Neural progenitor cell (in vitro differentiated cells): ENCODE measurements at regions not wholly inside any gene's neighbourhood (a gene's known extent, or its start where the extent isn't known, plus 50 kb on each side); places are given as distances from the start of the nearest gene placed in this dataset.

ENCODE experiments used
- DNase-seq: peaks from one replicate; pipeline ENCODE4 v3.0.0-alpha.2; 2016; ENCODE audit warnings: low spot score
- H2AFZ ChIP-seq: fragments of 200-600 bp; sonication (generic); replicated peaks from 2 replicates; pipeline ENCODE4 v1.6.1; 2016; ENCODE audit warnings: antibody characterized with exemption
- H3F3A ChIP-seq: fragments of 200-600 bp; sonication (generic); 2 replicates; pipeline ENCODE4 v1.6.1; 2016; ENCODE audit warnings: antibody characterized with exemption, low read depth
- H3K27ac ChIP-seq: fragments of 200-600 bp; sonication (generic); 2 replicates; pipeline ENCODE4 v1.5.1; 2016; ENCODE audit warnings: mild to moderate bottlenecking
- H3K27me3 ChIP-seq: fragments of 200-600 bp; sonication (generic); 2 replicates; pipeline ENCODE4 v1.6.1; 2016; ENCODE audit warnings: mild to moderate bottlenecking, moderate library complexity
- H3K36me3 ChIP-seq: fragments of 200-600 bp; sonication (generic); 2 replicates; pipeline ENCODE4 v1.5.1; 2016
- H3K4me1 ChIP-seq: fragments of 200-600 bp; sonication (generic); 2 replicates; pipeline ENCODE4 v1.6.1; 2016; ENCODE audit warnings: mixed run types
- H3K4me2 ChIP-seq: fragments of 200-600 bp; sonication (generic); 2 replicates; pipeline ENCODE4 v1.6.1; 2016
- H3K4me3 ChIP-seq: fragments of 200-600 bp; sonication (generic); 2 replicates; pipeline ENCODE4 v1.5.1; 2016
- H3K79me2 ChIP-seq: fragments of 200-600 bp; sonication (generic); 2 replicates; pipeline ENCODE4 v1.6.1; 2016; ENCODE audit warnings: low read depth
- H3K9ac ChIP-seq: fragments of 200-600 bp; sonication (generic); 2 replicates; pipeline ENCODE4 v1.6.1; 2016
- H3K9me3 ChIP-seq: fragments of 200-600 bp; sonication (generic); 2 replicates; pipeline ENCODE4 v1.5.1; 2016; ENCODE audit warnings: low read depth
- H4K20me1 ChIP-seq: fragments of 200-600 bp; sonication (generic); 2 replicates; pipeline ENCODE4 v1.6.1; 2016; ENCODE audit warnings: low read depth
- H3K27ac Mint-ChIP-seq: 3 replicates; pipeline ENCODE4 v1.8.0; 2021; ENCODE audit warnings: mixed read lengths
- H3K27me3 Mint-ChIP-seq: 2 replicates; pipeline ENCODE4 v1.8.0; 2022; ENCODE audit warnings: low read depth, mild to moderate bottlenecking, inconsistent platforms, moderate library complexity, mixed read lengths; ENCODE audit not compliant: insufficient read depth
- H3K36me3 Mint-ChIP-seq: 3 replicates; pipeline ENCODE4 v1.8.0; 2021; ENCODE audit warnings: mixed read lengths
- H3K4me1 Mint-ChIP-seq: 3 replicates; pipeline ENCODE4 v1.8.0; 2021; ENCODE audit warnings: mixed read lengths
- H3K4me3 Mint-ChIP-seq: 3 replicates; pipeline ENCODE4 v1.8.0; 2021; ENCODE audit warnings: mild to moderate bottlenecking, moderate library complexity, mixed read lengths
- H3K9me3 Mint-ChIP-seq: 3 replicates; pipeline ENCODE4 v1.8.0; 2020; ENCODE audit warnings: mixed read lengths
- EZH2 ChIP-seq: fragments of 200-600 bp; sonication (generic); IDR thresholded peaks from 2 replicates; pipeline ENCODE4 v1.6.1; 2017; ENCODE audit warnings: antibody characterized with exemption, mild to moderate bottlenecking, moderate library complexity
- EZH2phosphoT487 ChIP-seq: fragments of 200-600 bp; sonication (generic); IDR thresholded peaks from 2 replicates; pipeline ENCODE4 v1.6.1; 2017; ENCODE audit warnings: antibody characterized with exemption
- TF ChIP-seq, protein P1 (sequence below): fragments of 200-600 bp; sonication (generic); IDR thresholded peaks from 2 replicates; pipeline ENCODE4 v1.5.1; 2017; ENCODE audit warnings: antibody characterized with exemption, mild to moderate bottlenecking

DNA sequence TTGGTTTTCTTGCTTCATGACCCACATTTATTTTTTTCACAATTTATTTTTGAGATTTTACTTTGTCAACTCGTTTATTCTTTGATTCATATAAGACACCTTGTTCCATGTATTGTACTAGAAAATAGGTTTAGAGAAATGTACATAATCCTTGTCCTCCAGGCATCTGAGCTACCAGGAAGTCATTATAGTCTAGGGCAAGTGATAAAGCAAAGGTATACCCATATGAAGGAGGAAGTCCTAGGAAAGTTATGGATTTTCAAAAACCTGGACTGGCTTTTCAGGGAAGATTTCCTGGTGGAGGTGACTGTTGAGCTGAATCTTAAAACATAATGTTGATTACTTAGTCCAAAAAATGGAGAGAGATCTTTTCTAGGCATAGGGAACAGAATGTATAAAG lies 98.8 kb upstream of the SHISA6 start:
- Histone ChIP-seq H3K79me2 (no peaks in the 10 kb centered on the region), H4K20me1 (no peaks in the 10 kb centered on the region), H3K36me3 (no peaks in the 10 kb centered on the region), H3K27me3 (no peaks in the 10 kb centered on the region), H3K9me3 (no peaks in the 10 kb centered on the region), H3F3A (no peaks in the 10 kb centered on the region), H3K9ac (no peak overlapping the region), H3K4me3 (no peak overlapping the region), H3K27ac (no peak overlapping the region), H2AFZ (no peak overlapping the region), H3K4me1 (no peaks in the 10 kb centered on the region), H3K4me2 (no peak overlapping the region)
- Mint-ChIP-seq H3K4me3 (no peak overlapping the region), H3K27ac (no peak overlapping the region), H3K4me1 (no peaks in the 10 kb centered on the region), H3K27me3 (peaks cover 3% of the 10 kb centered on the region), H3K36me3 (no peaks in the 10 kb centered on the region), H3K9me3 (no peaks in the 10 kb centered on the region)
- TF ChIP-seq EZH2phosphoT487 (no peak), EZH2 (no peak)
- TF ChIP-seq, protein P1, sequence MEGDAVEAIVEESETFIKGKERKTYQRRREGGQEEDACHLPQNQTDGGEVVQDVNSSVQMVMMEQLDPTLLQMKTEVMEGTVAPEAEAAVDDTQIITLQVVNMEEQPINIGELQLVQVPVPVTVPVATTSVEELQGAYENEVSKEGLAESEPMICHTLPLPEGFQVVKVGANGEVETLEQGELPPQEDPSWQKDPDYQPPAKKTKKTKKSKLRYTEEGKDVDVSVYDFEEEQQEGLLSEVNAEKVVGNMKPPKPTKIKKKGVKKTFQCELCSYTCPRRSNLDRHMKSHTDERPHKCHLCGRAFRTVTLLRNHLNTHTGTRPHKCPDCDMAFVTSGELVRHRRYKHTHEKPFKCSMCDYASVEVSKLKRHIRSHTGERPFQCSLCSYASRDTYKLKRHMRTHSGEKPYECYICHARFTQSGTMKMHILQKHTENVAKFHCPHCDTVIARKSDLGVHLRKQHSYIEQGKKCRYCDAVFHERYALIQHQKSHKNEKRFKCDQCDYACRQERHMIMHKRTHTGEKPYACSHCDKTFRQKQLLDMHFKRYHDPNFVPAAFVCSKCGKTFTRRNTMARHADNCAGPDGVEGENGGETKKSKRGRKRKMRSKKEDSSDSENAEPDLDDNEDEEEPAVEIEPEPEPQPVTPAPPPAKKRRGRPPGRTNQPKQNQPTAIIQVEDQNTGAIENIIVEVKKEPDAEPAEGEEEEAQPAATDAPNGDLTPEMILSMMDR = no peak
- DNase-seq = no peak

DNA sequence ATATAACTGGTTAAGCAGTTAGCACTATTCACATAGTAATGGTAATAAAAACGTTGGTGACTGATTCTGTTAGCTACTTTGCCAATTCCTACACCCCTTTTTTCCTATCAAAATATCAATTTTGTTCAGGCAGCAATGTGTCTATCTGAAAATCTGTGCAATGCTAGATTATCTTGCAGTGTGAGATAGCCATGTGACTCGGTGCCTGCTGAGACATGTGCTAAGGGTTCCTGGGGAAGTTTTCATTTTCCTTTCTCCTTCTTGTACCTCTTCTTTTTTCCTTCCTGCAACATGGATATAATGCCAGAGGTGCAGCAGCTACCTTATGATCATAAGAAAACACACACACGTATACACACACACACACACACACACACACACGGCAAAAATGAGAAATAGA lies 100.5 kb upstream of the SHISA6 start:
- Histone ChIP-seq H3K27ac (no peak overlapping the region), H3K4me3 (no peak overlapping the region), H3K36me3 (no peaks in the 10 kb centered on the region), H2AFZ (no peak overlapping the region), H3F3A (no peaks in the 10 kb centered on the region), H3K79me2 (no peaks in the 10 kb centered on the region), H3K4me2 (no peak overlapping the region), H3K4me1 (no peaks in the 10 kb centered on the region), H3K9ac (no peak overlapping the region), H4K20me1 (no peaks in the 10 kb centered on the region), H3K9me3 (no peaks in the 10 kb centered on the region), H3K27me3 (no peaks in the 10 kb centered on the region)
- peaks cover 3% of the 10 kb centered on the region for H3K27me3 Mint-ChIP-seq
- no peak overlapping the region for H3K4me3 Mint-ChIP-seq
- no peaks in the 10 kb centered on the region for H3K9me3 Mint-ChIP-seq
- TF ChIP-seq EZH2phosphoT487 (no peak), EZH2 (no peak)
- TF ChIP-seq, protein P1 = no peak
- H3K27ac Mint-ChIP-seq = no peak overlapping the region
- DNase-seq = no peak
- no peaks in the 10 kb centered on the region for H3K36me3 Mint-ChIP-seq
- no peaks in the 10 kb centered on the region for H3K4me1 Mint-ChIP-seq

DNA sequence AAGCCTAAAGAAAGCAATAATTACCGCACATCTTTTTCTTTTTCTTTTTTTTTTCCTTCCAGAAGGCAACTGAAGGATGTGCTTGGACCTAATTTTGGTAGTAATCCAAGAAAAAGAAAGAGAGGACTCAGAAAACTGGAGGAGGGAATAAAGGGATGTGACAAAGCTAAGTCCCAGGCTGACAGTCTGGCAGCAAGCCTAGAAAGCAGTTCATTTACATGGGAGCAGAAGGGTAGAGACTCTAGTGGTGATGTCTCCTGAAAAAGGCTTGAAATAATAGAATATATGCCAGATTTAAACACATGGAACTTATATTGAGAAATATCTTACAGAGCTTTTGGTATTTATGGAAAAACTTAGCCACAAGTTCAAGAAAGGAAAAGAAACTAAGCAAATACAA lies 101.0 kb upstream of the SHISA6 start:
- no peaks in the 10 kb centered on the region for H3F3A ChIP-seq
- H3K36me3 ChIP-seq = no peaks in the 10 kb centered on the region
- no peak overlapping the region for H3K27ac ChIP-seq
- peaks cover 3% of the 10 kb centered on the region for H3K27me3 Mint-ChIP-seq
- H3K36me3 Mint-ChIP-seq = no peaks in the 10 kb centered on the region
- TF ChIP-seq, protein P1 = no peak
- TF ChIP-seq EZH2 (no peak), EZH2phosphoT487 (no peak)
- no peak overlapping the region for H2AFZ ChIP-seq
- H3K4me1 ChIP-seq = no peaks in the 10 kb centered on the region
- H3K4me3 Mint-ChIP-seq = no peak overlapping the region
- no peak for DNase-seq
- H3K4me1 Mint-ChIP-seq = no peaks in the 10 kb centered on the region
- no peak overlapping the region for H3K4me3 ChIP-seq
- no peak overlapping the region for H3K4me2 ChIP-seq
- H3K9me3 ChIP-seq = no peaks in the 10 kb centered on the region
- no peaks in the 10 kb centered on the region for H3K27me3 ChIP-seq
- H3K27ac Mint-ChIP-seq = no peak overlapping the region
- H3K9ac ChIP-seq = no peak overlapping the region
- H3K9me3 Mint-ChIP-seq = no peaks in the 10 kb centered on the region
- H3K79me2 ChIP-seq = no peaks in the 10 kb centered on the region
- H4K20me1 ChIP-seq = no peaks in the 10 kb centered on the region

DNA sequence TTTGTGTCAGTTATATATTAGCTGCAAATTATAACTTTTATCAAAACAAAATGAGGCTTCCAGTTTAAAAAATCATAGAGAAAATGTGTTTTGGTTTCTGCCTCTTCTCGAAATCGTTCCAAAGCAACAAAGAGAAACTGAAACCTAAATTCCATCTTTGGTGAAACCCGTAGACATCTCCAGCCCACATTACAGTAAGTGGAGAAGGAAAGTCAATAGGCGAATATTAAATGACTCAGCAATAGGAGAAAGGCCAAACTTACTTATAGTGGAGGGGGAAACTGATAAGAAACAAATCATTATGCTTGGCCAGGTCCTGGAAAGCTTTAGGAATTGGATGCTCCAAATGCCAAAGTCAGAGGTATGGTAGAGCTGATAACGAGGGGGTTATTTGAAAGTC lies 103.0 kb upstream of the SHISA6 start:
- no peaks in the 10 kb centered on the region for H3K79me2 ChIP-seq
- no peak overlapping the region for H2AFZ ChIP-seq
- H3K4me1 ChIP-seq = no peaks in the 10 kb centered on the region
- Mint-ChIP-seq H3K27ac (no peak overlapping the region), H3K27me3 (peaks cover 3% of the 10 kb centered on the region), H3K9me3 (no peaks in the 10 kb centered on the region), H3K4me1 (no peaks in the 10 kb centered on the region), H3K4me3 (no peak overlapping the region), H3K36me3 (no peaks in the 10 kb centered on the region)
- no peak for TF ChIP-seq EZH2
- TF ChIP-seq, protein P1 = no peak
- no peak for TF ChIP-seq EZH2phosphoT487
- no peak overlapping the region for H3K9ac ChIP-seq
- no peaks in the 10 kb centered on the region for H4K20me1 ChIP-seq
- no peak for DNase-seq
- no peak overlapping the region for H3K4me2 ChIP-seq
- H3K27me3 ChIP-seq = no peaks in the 10 kb centered on the region
- H3F3A ChIP-seq = no peaks in the 10 kb centered on the region
- H3K9me3 ChIP-seq = no peaks in the 10 kb centered on the region
- no peaks in the 10 kb centered on the region for H3K36me3 ChIP-seq
- H3K27ac ChIP-seq = no peak overlapping the region
- H3K4me3 ChIP-seq = no peak overlapping the region
